ENCODE measurements at regions not wholly inside any gene's neighbourhood (a gene's known extent, or its start where the extent isn't known, plus 50 kb on each side); places are given as distances from the start of the nearest gene placed in this dataset.

DNA sequence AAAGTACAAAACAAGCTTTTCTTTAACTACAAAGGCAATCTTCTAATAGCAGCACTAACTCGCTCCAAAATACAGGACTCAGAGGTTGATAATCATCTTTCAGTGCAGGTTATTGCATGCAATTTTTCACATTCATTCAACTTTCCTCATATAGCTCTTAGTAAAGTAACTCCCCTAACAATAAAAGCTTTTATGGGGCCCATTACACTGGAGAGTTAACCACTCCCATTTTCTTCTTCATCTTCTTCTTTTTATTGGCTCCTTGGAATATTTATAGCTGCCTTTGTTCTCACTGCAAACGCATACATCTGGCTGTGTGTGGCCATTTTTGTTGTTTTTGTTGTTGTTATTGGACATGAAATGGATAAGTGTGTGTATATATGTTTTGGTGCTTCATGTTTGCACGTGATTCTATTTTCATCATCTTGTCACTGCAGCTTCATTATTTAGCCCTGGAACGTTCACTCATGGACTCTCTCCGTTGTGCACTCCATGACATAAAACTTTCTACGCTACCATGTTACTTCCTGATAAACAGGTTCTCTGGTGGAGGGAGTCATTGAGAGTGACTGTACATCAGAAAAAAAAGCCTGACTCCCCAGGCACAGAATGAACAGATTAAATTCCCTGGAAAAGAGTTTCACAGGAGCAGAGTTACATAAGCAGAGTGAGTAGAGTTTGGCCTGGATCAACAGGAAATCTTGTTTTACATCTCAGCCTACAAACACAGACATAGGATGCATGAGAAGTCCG is 236.4 kb upstream of the SP4 start:
- TF ChIP-seq POLR2AphosphoS5 (IDR thresholded peaks at IDR 0.05; ENCODE audit: low read depth, low read length) (no peak), POLR2A (IDR thresholded peaks at IDR 0.05; ENCODE audit: low read depth, low read length) (no peak), SPI1 (IDR thresholded peaks at IDR 0.05; ENCODE audit: low read depth, low read length) (no peak), TAF1 (IDR thresholded peaks at IDR 0.05; ENCODE audit: low read depth, low read length) (no peak), POU2F2 (IDR thresholded peaks at IDR 0.05; ENCODE audit: low read depth, low read length) (no peak), PAX5 (IDR thresholded peaks at IDR 0.05; ENCODE audit: insufficient read depth, low read length, severe bottlenecking) (no peak)

Data from GM12891 (cell line).